ENCODE measurements at regions not wholly inside any gene's neighbourhood (a gene's known extent, or its start where the extent isn't known, plus 50 kb on each side); places are given as distances from the start of the nearest gene placed in this dataset.
A peak's percentile ranks its signal among the peaks of the same experiment; 100 is the strongest.

GRCh38 chr3:176712191-176712590 lies 485.1 kb downstream of the TBL1XR1 start:
- TF ChIP-seq CTCF (IDR thresholded peaks at IDR 0.05): no peak
- Histone ChIP-seq H3K9ac (no peak overlapping the region), H3K36me3 (ENCODE audit: control insufficient read depth, insufficient read depth, low read length) (no peaks in the 10 kb centered on the region), H3K4me1 (no peaks in the 10 kb centered on the region), H3K4me3 (ENCODE audit: low read depth, low read length) (no peak overlapping the region), H3K27me3 (ENCODE audit: control insufficient read depth, insufficient read depth, low read length) (no peaks in the 10 kb centered on the region), H3K79me2 (no peaks in the 10 kb centered on the region), H3K27ac (no peak overlapping the region), H3K9me3 (ENCODE audit: control insufficient read depth, low read length) (no peaks in the 10 kb centered on the region), H3K4me2 (ENCODE audit: low read length) (no peak overlapping the region), H2AFZ (no peak overlapping the region)

- Histone ChIP-seq H3K27me3 (ENCODE audit: control insufficient read depth, insufficient read depth, low read length) (no peaks in the 10 kb centered on the region), H3K4me2 (ENCODE audit: low read length) (no peak overlapping the region), H3K27ac (no peak overlapping the region), H2AFZ (no peak overlapping the region), H3K9me3 (ENCODE audit: control insufficient read depth, low read length) (no peaks in the 10 kb centered on the region), H3K9ac (no peak overlapping the region), H3K79me2 (no peaks in the 10 kb centered on the region), H3K4me3 (ENCODE audit: low read depth, low read length) (no peak overlapping the region), H3K4me1 (peaks cover 15% of the 10 kb centered on the region), H3K36me3 (ENCODE audit: control insufficient read depth, insufficient read depth, low read length) (no peaks in the 10 kb centered on the region)
- no peak for TF ChIP-seq CTCF (IDR thresholded peaks at IDR 0.05)
These were observed 498.0 kb downstream of the TBL1XR1 start for GRCh38 chr3:176699288-176699687.

- no peak for TF ChIP-seq CTCF (IDR thresholded peaks at IDR 0.05)
- Histone ChIP-seq H3K79me2 (no peaks in the 10 kb centered on the region), H3K9me3 (ENCODE audit: control insufficient read depth, low read length) (no peaks in the 10 kb centered on the region), H3K27ac (peak overlapping the region; percentile 8), H3K4me3 (ENCODE audit: low read depth, low read length) (no peak overlapping the region), H3K27me3 (ENCODE audit: control insufficient read depth, insufficient read depth, low read length) (no peaks in the 10 kb centered on the region), H3K36me3 (ENCODE audit: control insufficient read depth, insufficient read depth, low read length) (no peaks in the 10 kb centered on the region), H2AFZ (peak overlapping the region; percentile 66), H3K9ac (no peak overlapping the region), H3K4me2 (ENCODE audit: low read length) (no peak overlapping the region), H3K4me1 (peaks cover 15% of the 10 kb centered on the region)
These were observed 499.9 kb downstream of the TBL1XR1 start for GRCh38 chr3:176697284-176697889.

- Histone ChIP-seq H3K79me2 (no peaks in the 10 kb centered on the region), H3K36me3 (ENCODE audit: control insufficient read depth, insufficient read depth, low read length) (no peaks in the 10 kb centered on the region), H3K9ac (no peak overlapping the region), H3K4me3 (ENCODE audit: low read depth, low read length) (no peak overlapping the region), H3K27ac (peak overlapping the region; percentile 8), H2AFZ (peak overlapping the region; percentile 66), H3K27me3 (ENCODE audit: control insufficient read depth, insufficient read depth, low read length) (no peaks in the 10 kb centered on the region), H3K4me2 (ENCODE audit: low read length) (no peak overlapping the region), H3K4me1 (peaks cover 15% of the 10 kb centered on the region), H3K9me3 (ENCODE audit: control insufficient read depth, low read length) (no peaks in the 10 kb centered on the region)
- no peak for TF ChIP-seq CTCF (IDR thresholded peaks at IDR 0.05)
These were observed 500.5 kb downstream of the TBL1XR1 start for GRCh38 chr3:176696816-176697215.

Measured in parathyroid adenoma (tissue), 2 donors.